NB4 (cell line): ENCODE measurements at regions not wholly inside any gene's neighbourhood (a gene's known extent, or its start where the extent isn't known, plus 50 kb on each side); places are given as distances from the start of the nearest gene placed in this dataset.

ENCODE experiments used
- DNase-seq: peaks from one replicate; pipeline ENCODE4 v3.0.0; 2010; ENCODE audit warnings: low read depth
- H3K4me3 ChIP-seq: one replicate; pipeline ENCODE4 v1.5.1; 2011; ENCODE audit warnings: mild to moderate bottlenecking, low read depth, low read length, moderate library complexity
- MYC ChIP-seq: IDR thresholded peaks from 2 replicates; pipeline ENCODE4 v1.6.1; 2011; ENCODE audit warnings: low read depth, low read length
- POLR2A ChIP-seq: IDR thresholded peaks from 2 replicates; pipeline ENCODE4 v1.6.1; 2011; ENCODE audit warnings: mild to moderate bottlenecking; ENCODE audit not compliant: insufficient read length; ENCODE audit errors: extremely low read depth
- TF ChIP-seq, protein P1 (sequence below): IDR thresholded peaks from 2 replicates; pipeline ENCODE4 v1.6.1; 2011; ENCODE audit warnings: low read depth, low read length
- TF ChIP-seq, protein P2 (sequence below): IDR thresholded peaks from one replicate; pipeline ENCODE4 v1.5.1; 2012; ENCODE audit warnings: low read depth, low read length

DNA sequence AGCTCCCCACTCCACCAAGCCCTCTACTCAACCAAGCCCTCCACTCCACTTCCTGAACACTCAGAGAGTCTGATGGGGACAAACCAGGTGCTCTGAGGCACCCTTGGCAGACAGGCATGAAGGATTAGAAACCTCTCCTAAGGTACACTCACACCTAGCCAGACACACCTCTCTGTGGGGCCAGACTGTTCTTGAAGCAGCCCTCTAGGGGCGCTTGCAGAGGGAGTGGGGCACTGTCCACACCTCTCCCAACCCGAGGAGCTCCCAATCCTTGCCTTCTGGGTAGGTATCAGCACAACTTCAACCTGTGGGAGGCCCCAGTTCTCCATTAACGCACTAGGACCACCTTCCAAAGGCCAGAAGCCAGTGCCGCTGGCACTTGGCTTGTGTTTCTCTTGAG is 108.7 kb upstream of the VSTM2B start:
- H3K4me3 ChIP-seq, result no peak overlapping the region
- DNase-seq, result no peak
- no peak for TF ChIP-seq MYC
- TF ChIP-seq, protein P1, sequence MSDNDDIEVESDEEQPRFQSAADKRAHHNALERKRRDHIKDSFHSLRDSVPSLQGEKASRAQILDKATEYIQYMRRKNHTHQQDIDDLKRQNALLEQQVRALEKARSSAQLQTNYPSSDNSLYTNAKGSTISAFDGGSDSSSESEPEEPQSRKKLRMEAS, result no peak
- TF ChIP-seq, protein P2, sequence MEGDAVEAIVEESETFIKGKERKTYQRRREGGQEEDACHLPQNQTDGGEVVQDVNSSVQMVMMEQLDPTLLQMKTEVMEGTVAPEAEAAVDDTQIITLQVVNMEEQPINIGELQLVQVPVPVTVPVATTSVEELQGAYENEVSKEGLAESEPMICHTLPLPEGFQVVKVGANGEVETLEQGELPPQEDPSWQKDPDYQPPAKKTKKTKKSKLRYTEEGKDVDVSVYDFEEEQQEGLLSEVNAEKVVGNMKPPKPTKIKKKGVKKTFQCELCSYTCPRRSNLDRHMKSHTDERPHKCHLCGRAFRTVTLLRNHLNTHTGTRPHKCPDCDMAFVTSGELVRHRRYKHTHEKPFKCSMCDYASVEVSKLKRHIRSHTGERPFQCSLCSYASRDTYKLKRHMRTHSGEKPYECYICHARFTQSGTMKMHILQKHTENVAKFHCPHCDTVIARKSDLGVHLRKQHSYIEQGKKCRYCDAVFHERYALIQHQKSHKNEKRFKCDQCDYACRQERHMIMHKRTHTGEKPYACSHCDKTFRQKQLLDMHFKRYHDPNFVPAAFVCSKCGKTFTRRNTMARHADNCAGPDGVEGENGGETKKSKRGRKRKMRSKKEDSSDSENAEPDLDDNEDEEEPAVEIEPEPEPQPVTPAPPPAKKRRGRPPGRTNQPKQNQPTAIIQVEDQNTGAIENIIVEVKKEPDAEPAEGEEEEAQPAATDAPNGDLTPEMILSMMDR, result no peak
- TF ChIP-seq POLR2A, result no peak

DNA sequence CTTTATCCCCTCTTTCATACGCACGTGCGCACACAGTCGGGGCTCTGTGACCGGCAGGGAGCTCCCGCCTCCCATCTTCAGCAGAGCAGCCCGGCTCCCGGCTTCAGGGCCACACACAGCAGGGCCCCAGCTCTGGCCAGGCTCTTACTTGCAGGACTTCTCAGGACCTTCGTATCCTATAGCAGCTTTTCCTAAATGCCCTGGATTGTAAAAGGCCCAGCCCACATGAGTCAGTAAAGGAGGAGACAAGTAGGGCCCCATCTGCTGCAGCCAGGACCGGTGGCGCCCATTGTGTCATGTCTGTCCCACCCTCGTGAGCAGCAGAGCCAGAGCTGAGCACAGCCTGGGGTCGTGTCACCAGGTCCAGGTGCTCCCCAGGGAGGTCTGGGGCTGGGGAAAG is 107.6 kb upstream of the VSTM2B start:
- H3K4me3 ChIP-seq, result no peak overlapping the region
- no peak for DNase-seq
- TF ChIP-seq, protein P1, result no peak
- TF ChIP-seq MYC (no peak), POLR2A (no peak)
- TF ChIP-seq, protein P2, result no peak

DNA sequence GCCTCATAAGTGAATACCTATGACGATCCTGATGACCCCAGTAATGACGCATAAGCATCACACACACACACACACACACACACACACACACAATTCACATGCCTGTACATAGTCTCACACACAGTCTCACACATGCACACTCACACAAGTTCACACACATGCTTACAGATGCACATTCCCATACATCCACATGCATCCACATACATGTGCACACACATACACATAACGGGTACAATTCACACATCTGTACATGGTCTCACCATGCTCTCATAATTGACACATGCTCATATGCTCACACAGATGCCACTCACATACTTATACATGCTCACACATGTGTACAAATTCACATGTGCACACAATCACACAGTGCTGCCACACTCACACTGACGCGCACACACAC is 105.7 kb upstream of the VSTM2B start:
- TF ChIP-seq, protein P2, result no peak
- TF ChIP-seq, protein P1, result no peak
- no peak overlapping the region for H3K4me3 ChIP-seq
- no peak for DNase-seq

DNA sequence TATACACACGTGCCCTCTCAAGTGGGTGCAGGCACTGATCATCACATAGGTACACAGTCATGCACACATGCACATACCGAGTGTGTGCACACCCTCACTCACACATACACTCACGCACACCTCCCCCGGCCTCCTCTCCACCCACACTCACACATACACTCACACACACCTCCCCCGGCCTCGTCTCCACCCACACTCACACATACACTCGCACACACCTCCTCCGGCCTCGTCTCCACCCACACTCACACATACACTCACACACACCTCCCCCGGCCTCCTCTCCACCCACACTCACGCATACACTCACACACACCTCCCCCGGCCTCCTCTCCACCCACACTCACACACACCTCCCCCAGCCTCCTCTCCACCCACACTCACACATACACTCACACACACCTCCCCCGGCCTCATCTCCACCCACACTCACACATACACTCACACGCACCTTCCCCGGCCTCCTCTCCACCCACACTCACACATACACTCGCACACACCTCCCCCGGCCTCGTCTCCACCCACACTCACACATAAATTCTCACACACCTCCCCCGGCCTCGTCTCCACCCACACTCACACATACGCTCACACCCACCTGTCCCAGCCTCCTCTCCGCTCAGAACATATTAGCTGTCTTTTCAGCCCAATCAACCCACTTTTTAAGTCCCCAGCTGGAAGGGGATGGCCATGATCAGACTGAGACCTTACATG is 105.2 kb upstream of the VSTM2B start:
- TF ChIP-seq, protein P2, result no peak
- TF ChIP-seq, protein P1, result no peak
- no peak for TF ChIP-seq POLR2A
- no peak for TF ChIP-seq MYC
- H3K4me3 ChIP-seq, result no peak overlapping the region
- DNase-seq, result no peak

DNA sequence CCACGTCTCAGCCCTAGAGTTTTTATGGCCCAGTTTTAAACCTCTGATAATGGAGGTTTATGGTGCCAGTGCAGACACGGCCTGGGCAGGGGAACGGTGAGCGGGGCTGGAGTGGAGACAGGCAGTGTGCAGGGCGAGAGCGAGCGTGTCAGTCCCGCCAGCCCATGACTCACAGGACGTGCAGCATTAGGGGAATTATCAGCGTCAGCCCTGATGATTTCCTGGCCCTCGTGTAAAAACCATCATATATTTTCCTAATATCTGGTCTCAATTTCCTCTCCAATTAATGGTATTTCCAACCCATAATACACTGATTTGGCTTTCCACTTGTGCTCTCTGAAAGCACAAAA is 104.6 kb upstream of the VSTM2B start:
- TF ChIP-seq POLR2A (no peak), MYC (no peak)
- TF ChIP-seq, protein P1, result no peak
- TF ChIP-seq, protein P2, result no peak
- DNase-seq, result no peak
- H3K4me3 ChIP-seq, result no peak overlapping the region

DNA sequence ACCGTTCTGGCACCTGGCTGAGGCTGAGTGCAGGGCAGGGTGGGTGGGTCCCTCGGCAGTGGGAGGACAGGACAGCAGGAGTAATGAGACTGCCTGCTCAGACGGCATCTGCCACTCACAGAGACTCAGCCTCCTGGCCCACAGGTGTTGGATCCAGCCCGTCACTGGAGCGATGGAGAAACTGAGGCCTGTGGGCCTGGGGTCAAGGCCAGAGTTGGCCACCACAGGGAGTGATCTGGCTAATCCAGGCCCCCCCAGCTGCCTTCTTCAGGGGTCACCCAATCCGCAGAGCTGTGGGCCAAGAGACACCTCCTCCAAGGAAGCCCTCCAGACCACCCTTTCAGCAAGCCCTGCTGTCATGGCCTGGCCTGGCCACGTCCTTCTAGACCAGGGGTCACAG is 103.7 kb upstream of the VSTM2B start:
- no peak for DNase-seq
- no peak overlapping the region for H3K4me3 ChIP-seq
- no peak for TF ChIP-seq POLR2A
- no peak for TF ChIP-seq MYC
- TF ChIP-seq, protein P1, result no peak
- TF ChIP-seq, protein P2, result no peak
